ENCODE measurements at regions not wholly inside any gene's neighbourhood (a gene's known extent, or its start where the extent isn't known, plus 50 kb on each side); places are given as distances from the start of the nearest gene placed in this dataset.

GRCh38 chrX:51024106-51024696, 113.7 kb downstream of the BMP15 start:
- TF ChIP-seq CTCF (IDR thresholded peaks at IDR 0.05) (no peak), POLR2A (IDR thresholded peaks at IDR 0.05) (no peak)
- intact Hi-C loops (cut with DNase I): no loop called here
- H3K4me3 ChIP-seq (replicated peaks in 1 of 3): no peak overlapping the region
- 43 to 45% methylated on average over 5 of the region's 5 CpGs for WGBS, 2 donors
- no peak for DNase-seq
- H3K4me1 ChIP-seq: no peaks in the 10 kb centered on the region
- H3K27ac ChIP-seq: no peak overlapping the region
- H3K36me3 ChIP-seq: no peaks in the 10 kb centered on the region
- H3K9me3 ChIP-seq: no peaks in the 10 kb centered on the region
- no peaks in the 10 kb centered on the region for H3K27me3 ChIP-seq

- Histone ChIP-seq H3K9me3 (no peaks in the 10 kb centered on the region), H3K36me3 (no peaks in the 10 kb centered on the region), H3K4me3 (replicated peaks in 1 of 3) (no peak overlapping the region), H3K27me3 (no peaks in the 10 kb centered on the region), H3K4me1 (no peaks in the 10 kb centered on the region), H3K27ac (no peak overlapping the region)
- DNase-seq: no peak
- intact Hi-C loops (cut with DNase I): no loop called here
- 70 to 74% methylated on average over 3 of the region's 3 CpGs for WGBS, 2 donors
- TF ChIP-seq CTCF (IDR thresholded peaks at IDR 0.05): no peak
- no peak for TF ChIP-seq POLR2A (IDR thresholded peaks at IDR 0.05)
These were observed 116.3 kb downstream of the BMP15 start for GRCh38 chrX:51026862-51027261.

GRCh38 chrX:51035746-51036145, 125.2 kb downstream of the BMP15 start:
- no peak overlapping the region for H3K27ac ChIP-seq
- no peaks in the 10 kb centered on the region for H3K9me3 ChIP-seq
- no peaks in the 10 kb centered on the region for H3K27me3 ChIP-seq
- no peak for DNase-seq
- no peaks in the 10 kb centered on the region for H3K36me3 ChIP-seq
- no peaks in the 10 kb centered on the region for H3K4me1 ChIP-seq
- H3K4me3 ChIP-seq (replicated peaks in 1 of 3): no peak overlapping the region
- no peak for TF ChIP-seq POLR2A (IDR thresholded peaks at IDR 0.05)
- no peak for TF ChIP-seq CTCF (IDR thresholded peaks at IDR 0.05)
- intact Hi-C loops (cut with DNase I): no loop called here
- WGBS, 2 donors: 87 to 95% methylated on average over 2 to 3 of the region's 3 CpGs

- no peaks in the 10 kb centered on the region for H3K4me1 ChIP-seq
- 50 to 55% methylated on average over 1 to 2 of the region's 2 CpGs for WGBS, 2 donors
- TF ChIP-seq POLR2A (IDR thresholded peaks at IDR 0.05) (no peak), CTCF (IDR thresholded peaks at IDR 0.05) (no peak)
- H3K27ac ChIP-seq: no peak overlapping the region
- H3K9me3 ChIP-seq: no peaks in the 10 kb centered on the region
- H3K36me3 ChIP-seq: no peaks in the 10 kb centered on the region
- intact Hi-C loops (cut with DNase I): no loop called here
- DNase-seq: no peak
- no peaks in the 10 kb centered on the region for H3K27me3 ChIP-seq
- no peak overlapping the region for H3K4me3 ChIP-seq (replicated peaks in 1 of 3)
These were observed 137.4 kb downstream of the BMP15 start for GRCh38 chrX:51047950-51048349.

GRCh38 chrX:51053741-51054140, 143.2 kb downstream of the BMP15 start:
- Histone ChIP-seq H3K27ac (no peak overlapping the region), H3K9me3 (no peaks in the 10 kb centered on the region), H3K27me3 (no peaks in the 10 kb centered on the region), H3K4me1 (no peaks in the 10 kb centered on the region), H3K36me3 (no peaks in the 10 kb centered on the region), H3K4me3 (replicated peaks in 1 of 3) (no peak overlapping the region)
- TF ChIP-seq CTCF (IDR thresholded peaks at IDR 0.05): no peak
- no peak for TF ChIP-seq POLR2A (IDR thresholded peaks at IDR 0.05)
- intact Hi-C loops (cut with DNase I): no loop called here
- WGBS, 2 donors: 73 to 83% methylated on average over 4 to 6 of the region's 6 CpGs
- DNase-seq: no peak

Measured in thyroid gland (tissue), 4 donors.